ENCODE measurements at regions not wholly inside any gene's neighbourhood (a gene's known extent, or its start where the extent isn't known, plus 50 kb on each side); places are given as distances from the start of the nearest gene placed in this dataset.
A peak's percentile ranks its signal among the peaks of the same experiment; 100 is the strongest.
"Not testable (repeated sequence)": the region's sequence is repeated elsewhere in the genome, so short reads cannot be mapped to it uniquely, and the experiment has no call there.

DNA sequence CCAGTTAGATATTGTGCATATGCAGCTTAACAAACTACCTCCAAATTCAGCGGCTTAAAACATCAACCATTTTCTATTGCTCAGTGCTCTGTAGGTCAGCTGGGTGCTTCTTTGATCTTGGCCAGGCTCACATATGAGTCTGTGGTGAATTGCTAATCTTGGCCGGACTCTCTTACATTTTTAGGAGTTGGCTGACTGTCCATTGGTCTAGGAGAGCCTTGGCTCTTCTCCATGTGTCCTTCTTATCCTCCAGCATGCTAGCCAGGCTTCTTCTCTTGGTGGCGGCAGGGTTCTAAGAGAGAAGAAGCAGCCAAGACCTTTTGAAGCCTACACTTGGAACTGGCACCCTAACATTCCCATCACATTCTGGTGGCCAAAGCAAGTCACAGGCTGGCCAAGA is 174.3 kb upstream of the PWP1 start:
- DNase-seq (ENCODE audit: low read depth), result no peak
- TF ChIP-seq, protein P1, sequence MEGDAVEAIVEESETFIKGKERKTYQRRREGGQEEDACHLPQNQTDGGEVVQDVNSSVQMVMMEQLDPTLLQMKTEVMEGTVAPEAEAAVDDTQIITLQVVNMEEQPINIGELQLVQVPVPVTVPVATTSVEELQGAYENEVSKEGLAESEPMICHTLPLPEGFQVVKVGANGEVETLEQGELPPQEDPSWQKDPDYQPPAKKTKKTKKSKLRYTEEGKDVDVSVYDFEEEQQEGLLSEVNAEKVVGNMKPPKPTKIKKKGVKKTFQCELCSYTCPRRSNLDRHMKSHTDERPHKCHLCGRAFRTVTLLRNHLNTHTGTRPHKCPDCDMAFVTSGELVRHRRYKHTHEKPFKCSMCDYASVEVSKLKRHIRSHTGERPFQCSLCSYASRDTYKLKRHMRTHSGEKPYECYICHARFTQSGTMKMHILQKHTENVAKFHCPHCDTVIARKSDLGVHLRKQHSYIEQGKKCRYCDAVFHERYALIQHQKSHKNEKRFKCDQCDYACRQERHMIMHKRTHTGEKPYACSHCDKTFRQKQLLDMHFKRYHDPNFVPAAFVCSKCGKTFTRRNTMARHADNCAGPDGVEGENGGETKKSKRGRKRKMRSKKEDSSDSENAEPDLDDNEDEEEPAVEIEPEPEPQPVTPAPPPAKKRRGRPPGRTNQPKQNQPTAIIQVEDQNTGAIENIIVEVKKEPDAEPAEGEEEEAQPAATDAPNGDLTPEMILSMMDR (IDR thresholded peaks at IDR 0.05; ENCODE audit: insufficient read depth, low read depth, low read length), result no peak
- no peak overlapping the region for H3K4me3 ChIP-seq (ENCODE audit: low read depth, low read length)

GRCh38 chr12:107512391-107512790 is 173.2 kb upstream of the PWP1 start:
- H3K4me3 ChIP-seq (ENCODE audit: low read depth, low read length), result no peak overlapping the region
- no peak for DNase-seq (ENCODE audit: low read depth)

DNA sequence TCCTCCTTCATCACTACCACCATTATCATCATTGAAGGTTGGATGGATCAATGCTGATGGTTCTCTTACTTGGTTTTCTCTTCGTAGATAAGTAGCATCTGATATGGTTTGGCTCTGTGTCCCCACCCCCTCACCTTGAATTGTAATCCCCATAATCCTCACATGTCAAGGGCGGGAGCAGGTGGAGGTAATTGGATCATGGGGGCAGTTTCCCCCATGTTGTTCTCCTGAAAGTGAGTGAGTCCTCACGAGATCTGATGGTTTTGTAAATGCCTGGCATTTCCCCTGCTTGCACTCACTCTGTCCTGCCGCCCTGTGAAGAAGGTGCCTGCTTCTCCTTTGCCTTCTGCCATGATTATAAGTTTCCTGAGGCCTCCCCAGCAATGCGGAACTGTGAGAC is 172.4 kb upstream of the PWP1 start:
- TF ChIP-seq, protein P1 (IDR thresholded peaks at IDR 0.05; ENCODE audit: insufficient read depth, low read depth, low read length), result no peak
- H3K4me3 ChIP-seq (ENCODE audit: low read depth, low read length), result no peak overlapping the region
- no peak for DNase-seq (ENCODE audit: low read depth)

More at GRCh38 chr12:107512391-107512790, 173.2 kb upstream of the PWP1 start:
- TF ChIP-seq, protein P1 (IDR thresholded peaks at IDR 0.05; ENCODE audit: insufficient read depth, low read depth, low read length), result no peak

GRCh38 chr12:107513636-107514400 is 171.8 kb upstream of the PWP1 start:
- H3K4me3 ChIP-seq (ENCODE audit: low read depth, low read length), result no peak overlapping the region
- TF ChIP-seq, protein P1 (IDR thresholded peaks at IDR 0.05; ENCODE audit: insufficient read depth, low read depth, low read length), result no peak
- DNase-seq (ENCODE audit: low read depth), result no peak

- DNase-seq (ENCODE audit: low read depth), result peak; percentile 41
- H3K4me3 ChIP-seq (ENCODE audit: low read depth, low read length), result no peak overlapping the region
- TF ChIP-seq, protein P1 (IDR thresholded peaks at IDR 0.05; ENCODE audit: insufficient read depth, low read depth, low read length), result no peak
Observed at GRCh38 chr12:107514887-107515445, 170.6 kb upstream of the PWP1 start.

- TF ChIP-seq, protein P1 (IDR thresholded peaks at IDR 0.05; ENCODE audit: insufficient read depth, low read depth, low read length), result no peak
- H3K4me3 ChIP-seq (ENCODE audit: low read depth, low read length), result no peak overlapping the region
- DNase-seq (ENCODE audit: low read depth), result peak; percentile 23
Observed at GRCh38 chr12:107515446-107515958, 170.1 kb upstream of the PWP1 start.

DNA sequence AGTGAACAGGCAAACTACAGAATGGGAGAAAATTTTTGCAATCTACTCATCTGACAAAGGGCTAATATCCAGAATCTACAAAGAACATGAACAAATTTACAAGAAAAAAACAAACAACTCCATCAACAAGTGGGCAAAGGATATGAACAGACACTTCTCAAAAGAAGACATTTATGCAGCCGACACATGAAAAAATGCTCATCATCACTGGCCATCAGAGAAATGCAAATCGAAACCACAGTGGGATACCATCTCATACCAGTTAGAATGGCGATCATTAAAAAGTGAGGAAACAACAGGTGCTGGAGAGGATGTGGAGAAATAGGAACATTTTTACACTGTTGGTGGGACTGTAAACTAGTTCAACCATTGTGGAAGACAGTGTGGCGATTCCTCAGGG is 167.8 kb upstream of the PWP1 start:
- DNase-seq (ENCODE audit: low read depth); H3K4me3 ChIP-seq (ENCODE audit: low read depth, low read length): not testable (repeated sequence)

All from fibroblast of villous mesenchyme (primary cell).